HepG2 (cell line): ENCODE measurements at regions not wholly inside any gene's neighbourhood (a gene's known extent, or its start where the extent isn't known, plus 50 kb on each side); places are given as distances from the start of the nearest gene placed in this dataset.

Experiments
- ATAC-seq: fragments of 200-7000 bp; cut with Tn5 transposase; 3 replicates; pipeline ENCODE4 v1.9.1; 2020; ENCODE audit warnings: mild to moderate bottlenecking, moderate library complexity
- BruUV-seq: library from RNA; stranded (reverse); fragments of 400-500 nt; replicated peaks from 2 replicates; lab custom pipeline; 2021; lab: Mats Ljungman, UMichigan
- CTCF ChIA-PET: fragments of 300-600 bp; formaldehyde crosslinking; extraction: SDS; loops from one replicate; lab custom pipeline; 2021; ENCODE audit warnings: low total read pairs, inconsistent platforms, low intra/inter-chr PET ratio; lab: Yijun Ruan, JAX
- POLR2A ChIA-PET: fragments of 350-600 bp; sonication (Branson Sonifier 250); formaldehyde crosslinking; loops from one replicate; lab custom pipeline; 2020; ENCODE audit warnings: antibody characterized with exemption, inconsistent platforms; lab: Yijun Ruan, JAX
- DNase-seq: peaks from one replicate; pipeline ENCODE4 v3.0.0-alpha.2; 2015; ENCODE audit warnings: low spot score
- FAIRE-seq: peaks from 3 replicates; lab custom pipeline; 2011; peaks lifted over from hg19 to GRCh38; lab: Jason Lieb, UNC
- H2AFZ ChIP-seq: one replicate; pipeline ENCODE4 v1.6.1; 2011; ENCODE audit warnings: low read length, inconsistent platforms
- H3K27ac ChIP-seq: fragments of 300-600 bp; 3 replicates; pipeline ENCODE4 v1.8.0; 2011; ENCODE audit warnings: mixed run types, mild to moderate bottlenecking, mixed read lengths, low read length, inconsistent platforms; ENCODE audit not compliant: insufficient read depth; ENCODE audit errors: extremely low read length
- H3K27me3 ChIP-seq, 2 experiments: fragments of 200-600 bp in 1 of 2; 2 replicates in 1 of 2; 3 replicates in 1 of 2; pipeline versions ENCODE4 v1.6.0 to v1.8.0; 2011; ENCODE audit warnings: low read length in 2 of 2, mild to moderate bottlenecking in 2 of 2, moderate library complexity in 2 of 2, inconsistent platforms in 1 of 2; ENCODE audit not compliant: insufficient read depth in 2 of 2, control insufficient read depth in 1 of 2
- H3K36me3 ChIP-seq, 2 experiments: fragments of 200-600 bp in 1 of 2; replicated peaks in 1 of 2; 2 replicates in 1 of 2; 3 replicates in 1 of 2; pipeline versions ENCODE4 v1.5.1 to v1.8.0; 2011; ENCODE audit warnings: low read length in 2 of 2, inconsistent platforms in 1 of 2; ENCODE audit not compliant: insufficient read depth in 2 of 2, control insufficient read depth in 1 of 2
- H3K4me1 ChIP-seq: 2 replicates; pipeline ENCODE4 v1.5.1; 2012; ENCODE audit warnings: low read length, inconsistent platforms; ENCODE audit not compliant: insufficient read depth
- H3K4me2 ChIP-seq: 2 replicates; pipeline ENCODE4 v1.6.0; 2011; ENCODE audit warnings: low read depth, low read length, inconsistent platforms
- H3K4me3 ChIP-seq, 3 experiments: fragments of 200-600 bp in 1 of 3; sonication (generic), shearing (Covaris generic) in 1 of 3; replicated peaks in 1 of 3; 2 replicates each; pipeline ENCODE4 v1.5.1; 2011 to 2016; ENCODE audit warnings: low read length in 3 of 3, inconsistent platforms in 2 of 3, low read depth in 2 of 3, mild to moderate bottlenecking in 2 of 3, control low read depth in 1 of 3, mixed read lengths in 1 of 3; ENCODE audit not compliant: insufficient read depth in 1 of 3
- H3K79me2 ChIP-seq: one replicate; pipeline ENCODE4 v1.6.1; 2011; ENCODE audit warnings: low read length, inconsistent platforms; ENCODE audit not compliant: insufficient read depth
- H3K9ac ChIP-seq: 2 replicates; pipeline ENCODE4 v1.6.0; 2011; ENCODE audit warnings: mild to moderate bottlenecking, low read depth, low read length, inconsistent platforms; ENCODE audit not compliant: insufficient read depth
- H3K9me3 ChIP-seq: 2 replicates; pipeline ENCODE4 v1.5.1; 2012; ENCODE audit warnings: mild to moderate bottlenecking, low read length
- H4K20me1 ChIP-seq: 2 replicates; pipeline ENCODE4 v1.6.0; 2011; ENCODE audit warnings: inconsistent platforms, mild to moderate bottlenecking, low read length, moderate library complexity; ENCODE audit not compliant: insufficient read depth
- ASH2L ChIP-seq: fragments of 300-600, 200-600 bp; sonication (generic); IDR thresholded peaks from 2 replicates; pipeline ENCODE4 v1.7.0; 2017; ENCODE audit warnings: low read depth, mild to moderate bottlenecking, moderate library complexity, mixed read lengths, low read length; ENCODE audit not compliant: insufficient read length
- MNT ChIP-seq: fragments of 450-650 bp; IDR thresholded peaks from 2 replicates; pipeline ENCODE4 v1.6.1; 2016
- RCOR2 ChIP-seq: IDR thresholded peaks from 2 replicates; pipeline ENCODE4 v1.6.1; 2016; ENCODE audit warnings: missing biosample characterization, missing genetic modification reagents
- TRAFD1 ChIP-seq: sonication (generic); formaldehyde crosslinking; IDR thresholded peaks from 2 replicates; pipeline ENCODE4 v1.5.1; 2020; ENCODE audit warnings: missing genetic modification reagents, mild to moderate bottlenecking, borderline replicate concordance
- ZBTB33 ChIP-seq: sonication (generic); formaldehyde crosslinking; IDR thresholded peaks from 2 replicates; pipeline ENCODE4 v1.4.0; 2020; ENCODE audit warnings: missing genetic modification reagents
- ZFY ChIP-seq: sonication (generic); formaldehyde crosslinking; IDR thresholded peaks from 2 replicates; pipeline ENCODE4 v1.4.0; 2020; ENCODE audit warnings: missing genetic modification reagents
- ZNF563 ChIP-seq: sonication (generic); formaldehyde crosslinking; IDR thresholded peaks from 2 replicates; pipeline ENCODE4 v1.8.0; 2022; ENCODE audit warnings: mild to moderate bottlenecking, moderate library complexity, missing genetic modification reagents
- ZNF883 ChIP-seq: sonication (generic); formaldehyde crosslinking; IDR thresholded peaks from 2 replicates; pipeline ENCODE4 v1.5.1; 2020; ENCODE audit warnings: mild to moderate bottlenecking, missing genetic modification reagents; ENCODE audit errors: not compliant biosample characterization
- ZSCAN9 ChIP-seq: IDR thresholded peaks from 2 replicates; pipeline ENCODE4 v1.6.1; 2016; ENCODE audit warnings: borderline replicate concordance
- WGBS: methylation state at CpG from one replicate; pipeline ENCODE4 v1.1.6; 2017; ENCODE audit warnings: low lambda C conversion rate; 5-methylcytosine and 5-hydroxymethylcytosine counted together
- in situ Hi-C: cut with HindIII; loops from 2 replicates; pipeline ENCODE4 v1.10.0; 2017; ENCODE audit warnings: low pct_unique_long_range_greater_than_20kb; ENCODE audit not compliant: extremely low pct_ligation_motif_present
- intact Hi-C: fragments of 100-400 bp; cut with micrococcal nuclease; formaldehyde crosslinking; loops from one replicate; pipeline ENCODE4 v1.10.0; 2022; ENCODE audit not compliant: unreplicated experiment

GRCh38 chr2:59435635-59436034 is 1117.8 kb downstream of the BCL11A start:
- no TSS peak for BruUV-seq
- no peaks in the 10 kb centered on the region for H3K79me2 ChIP-seq
- H3K4me2 ChIP-seq: no peak overlapping the region
- ATAC-seq (no peak), DNase-seq (no peak), FAIRE-seq (no peak)
- H4K20me1 ChIP-seq: no peaks in the 10 kb centered on the region
- 3% methylated on average over 3 of the region's 3 CpGs for WGBS
- no peak overlapping the region for H3K4me3 ChIP-seq
- peaks cover 20% of the 10 kb centered on the region for H3K9me3 ChIP-seq
- no peaks in the 10 kb centered on the region for H3K36me3 ChIP-seq
- H3K27ac ChIP-seq: no peak overlapping the region
- intact Hi-C loops (no loop called here), in situ Hi-C loops (no loop called here)
- no peak for TF ChIP-seq RCOR2 (CRISPR knock-in tag)
- no peak for TF ChIP-seq TRAFD1 (CRISPR knock-in tag)
- TF ChIP-seq ZNF883: no peak
- TF ChIP-seq ZBTB33: no peak
- no peak for TF ChIP-seq MNT
- TF ChIP-seq ASH2L: no peak
- no peak for TF ChIP-seq ZNF563 (CRISPR knock-in tag)
- TF ChIP-seq ZSCAN9 (CRISPR knock-in tag): no peak
- TF ChIP-seq ZFY: no peak
- ChIA-PET POLR2A (no interaction called here), CTCF (no interaction called here)
- H3K9ac ChIP-seq: no peak overlapping the region
- no peak overlapping the region for H2AFZ ChIP-seq
- H3K4me1 ChIP-seq: no peaks in the 10 kb centered on the region
- H3K27me3 ChIP-seq: no peaks in the 10 kb centered on the region; a peak in 1 of 5 replicates
